AG09319 (cell line): ENCODE measurements at regions not wholly inside any gene's neighbourhood (a gene's known extent, or its start where the extent isn't known, plus 50 kb on each side); places are given as distances from the start of the nearest gene placed in this dataset.
"Not testable (repeated sequence)": the region's sequence is repeated elsewhere in the genome, so short reads cannot be mapped to it uniquely, and the experiment has no call there.

ENCODE experiments used
- DNase-seq: peaks from one replicate; pipeline ENCODE4 v3.0.0-alpha.2; 2010; ENCODE audit warnings: low read depth; ENCODE audit errors: extremely low read depth
- CTCF ChIP-seq: IDR thresholded peaks from 2 replicates; pipeline ENCODE4 v1.5.1; 2011; ENCODE audit warnings: low read depth, mild to moderate bottlenecking, inconsistent platforms, low read length, moderate library complexity

- TF ChIP-seq CTCF = no peak
- no peak for DNase-seq
Measured at GRCh38 chr2:83342860-83343329, 1116.2 kb downstream of the SUCLG1 start.

- TF ChIP-seq CTCF = no peak
- no peak for DNase-seq
Measured at GRCh38 chr2:83340424-83340823, 1118.7 kb downstream of the SUCLG1 start.

- DNase-seq = not testable (repeated sequence)
Measured at GRCh38 chr2:83339942-83340341, 1119.1 kb downstream of the SUCLG1 start.

- TF ChIP-seq CTCF = no peak
- no peak for DNase-seq
Measured at GRCh38 chr2:83331810-83332209, 1127.3 kb downstream of the SUCLG1 start.

- TF ChIP-seq CTCF = no peak
- DNase-seq = no peak
Measured at GRCh38 chr2:83323038-83323437, 1136.0 kb downstream of the SUCLG1 start.

GRCh38 chr2:83320053-83320452 lies 1139.0 kb downstream of the SUCLG1 start:
- DNase-seq = no peak
- TF ChIP-seq CTCF = no peak

- no peak for DNase-seq
- TF ChIP-seq CTCF = no peak
Measured at GRCh38 chr2:83305758-83306378, 1153.2 kb downstream of the SUCLG1 start.

- no peak for TF ChIP-seq CTCF
- DNase-seq = no peak
Measured at GRCh38 chr2:83291083-83291482, 1168.0 kb downstream of the SUCLG1 start.
